Smooth muscle cell (in vitro differentiated cells): ENCODE measurements at regions not wholly inside any gene's neighbourhood (a gene's known extent, or its start where the extent isn't known, plus 50 kb on each side); places are given as distances from the start of the nearest gene placed in this dataset.

ENCODE experiments used
- DNase-seq: peaks from one replicate; lab custom pipeline; 2025; ENCODE audit not compliant: unreplicated experiment; lab: John Stamatoyannopoulos, UW
- H2AFZ ChIP-seq: fragments of 200-600 bp; sonication (generic); 2 replicates; pipeline ENCODE4 v1.6.0; 2016; ENCODE audit warnings: antibody characterized with exemption, low read depth, mild to moderate bottlenecking
- H3F3A ChIP-seq: fragments of 200-600 bp; sonication (generic); 2 replicates; pipeline ENCODE4 v1.6.0; 2017; ENCODE audit warnings: antibody characterized with exemption, low read depth
- H3K27ac ChIP-seq: fragments of 200-600 bp; sonication (generic); 2 replicates; pipeline ENCODE4 v1.5.1; 2016; ENCODE audit warnings: low read depth, mild to moderate bottlenecking
- H3K27me3 ChIP-seq: fragments of 200-600 bp; sonication (generic); 2 replicates; pipeline ENCODE4 v1.6.1; 2016; ENCODE audit warnings: low read depth, mild to moderate bottlenecking
- H3K36me3 ChIP-seq: fragments of 200-600 bp; sonication (generic); 2 replicates; pipeline ENCODE4 v1.5.1; 2016; ENCODE audit warnings: low read depth
- H3K4me1 ChIP-seq: fragments of 200-600 bp; sonication (generic); 2 replicates; pipeline ENCODE4 v1.5.1; 2016; ENCODE audit warnings: low read depth
- H3K4me2 ChIP-seq: fragments of 200-600 bp; sonication (generic); 2 replicates; pipeline ENCODE4 v1.6.0; 2016; ENCODE audit warnings: mild to moderate bottlenecking
- H3K4me3 ChIP-seq: fragments of 200-600 bp; sonication (generic); 2 replicates; pipeline ENCODE4 v1.5.1; 2016; ENCODE audit warnings: mild to moderate bottlenecking
- H3K79me2 ChIP-seq: fragments of 200-600 bp; sonication (generic); 2 replicates; pipeline ENCODE4 v1.6.0; 2016; ENCODE audit warnings: low read depth, mild to moderate bottlenecking
- H3K9ac ChIP-seq: fragments of 200-600 bp; sonication (generic); 2 replicates; pipeline ENCODE4 v1.6.0; 2016; ENCODE audit warnings: low read depth
- H3K9me3 ChIP-seq: fragments of 200-600 bp; sonication (generic); replicated peaks from 2 replicates; pipeline ENCODE4 v1.5.1; 2016; ENCODE audit warnings: low read depth
- H4K20me1 ChIP-seq: fragments of 200-600 bp; sonication (generic); 2 replicates; pipeline ENCODE4 v1.6.0; 2016; ENCODE audit warnings: low read depth
- WGBS: methylation state at CpG from one replicate; pipeline ENCODE4 v1.1.7; 2016; ENCODE audit warnings: low lambda C conversion rate; 5-methylcytosine and 5-hydroxymethylcytosine counted together
- TF ChIP-seq, protein P1 (sequence below): fragments of 200-600 bp; sonication (generic); IDR thresholded peaks from 2 replicates; pipeline ENCODE4 v1.5.1; 2017; ENCODE audit warnings: borderline replicate concordance, mild to moderate bottlenecking, antibody characterized with exemption; ENCODE audit not compliant: insufficient read depth, poor library complexity, severe bottlenecking

DNA sequence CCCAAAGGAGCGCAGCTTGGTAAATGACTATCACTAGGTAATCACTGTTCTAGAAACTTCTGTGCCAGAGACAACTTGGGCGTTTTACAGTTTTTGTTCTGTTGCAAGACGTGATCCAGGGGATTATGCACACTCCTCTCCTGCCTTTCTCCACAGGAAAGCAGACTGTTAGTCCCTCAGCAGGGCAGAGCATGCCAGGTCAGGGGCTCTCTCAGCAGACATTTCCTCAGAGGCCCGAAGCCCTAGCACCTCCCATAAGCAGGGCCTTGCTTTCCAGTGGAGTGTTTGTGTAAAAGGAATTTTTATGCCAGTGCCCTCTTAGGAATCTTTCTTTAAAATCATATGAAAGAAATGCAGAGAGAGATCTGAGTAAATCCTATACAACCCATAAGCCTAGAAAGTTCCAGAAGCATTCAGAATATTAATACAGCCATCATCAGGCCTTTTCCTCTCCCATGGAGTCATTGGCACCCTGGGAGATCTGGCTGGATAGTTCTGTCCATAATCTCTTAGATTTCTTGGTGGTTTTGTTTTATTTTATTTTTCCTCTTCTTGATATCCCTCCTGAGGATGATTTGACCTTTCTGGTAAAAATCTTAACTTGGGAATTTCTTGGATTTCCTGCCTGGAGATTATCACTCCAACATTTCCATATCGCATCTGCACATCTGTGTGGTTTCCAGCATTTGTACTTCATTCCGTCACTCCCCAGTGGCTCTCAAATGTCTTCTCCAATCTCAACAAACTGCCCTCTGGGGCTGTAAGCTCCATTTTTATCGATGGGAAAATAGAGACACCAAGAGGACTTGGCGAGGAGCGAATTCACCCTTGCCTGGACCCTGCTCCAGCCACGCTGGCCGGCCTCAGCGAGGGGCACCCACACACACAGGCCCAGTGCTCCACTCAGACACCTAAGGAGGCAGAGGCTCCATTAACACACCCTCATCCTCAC, 116.1 kb downstream of the PSMG1 start:
- TF ChIP-seq, protein P1, sequence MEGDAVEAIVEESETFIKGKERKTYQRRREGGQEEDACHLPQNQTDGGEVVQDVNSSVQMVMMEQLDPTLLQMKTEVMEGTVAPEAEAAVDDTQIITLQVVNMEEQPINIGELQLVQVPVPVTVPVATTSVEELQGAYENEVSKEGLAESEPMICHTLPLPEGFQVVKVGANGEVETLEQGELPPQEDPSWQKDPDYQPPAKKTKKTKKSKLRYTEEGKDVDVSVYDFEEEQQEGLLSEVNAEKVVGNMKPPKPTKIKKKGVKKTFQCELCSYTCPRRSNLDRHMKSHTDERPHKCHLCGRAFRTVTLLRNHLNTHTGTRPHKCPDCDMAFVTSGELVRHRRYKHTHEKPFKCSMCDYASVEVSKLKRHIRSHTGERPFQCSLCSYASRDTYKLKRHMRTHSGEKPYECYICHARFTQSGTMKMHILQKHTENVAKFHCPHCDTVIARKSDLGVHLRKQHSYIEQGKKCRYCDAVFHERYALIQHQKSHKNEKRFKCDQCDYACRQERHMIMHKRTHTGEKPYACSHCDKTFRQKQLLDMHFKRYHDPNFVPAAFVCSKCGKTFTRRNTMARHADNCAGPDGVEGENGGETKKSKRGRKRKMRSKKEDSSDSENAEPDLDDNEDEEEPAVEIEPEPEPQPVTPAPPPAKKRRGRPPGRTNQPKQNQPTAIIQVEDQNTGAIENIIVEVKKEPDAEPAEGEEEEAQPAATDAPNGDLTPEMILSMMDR: no peak
- Histone ChIP-seq H3K27ac (peak overlapping the region; percentile 55), H3K4me1 (no peaks in the 10 kb centered on the region), H4K20me1 (no peaks in the 10 kb centered on the region), H3K36me3 (no peaks in the 10 kb centered on the region), H3K79me2 (no peaks in the 10 kb centered on the region), H2AFZ (peak overlapping the region; percentile 63), H3K4me2 (peak overlapping the region; percentile 33), H3K9me3 (no peaks in the 10 kb centered on the region), H3F3A (peaks cover 6% of the 10 kb centered on the region), H3K4me3 (no peak overlapping the region), H3K9ac (no peak overlapping the region), H3K27me3 (no peaks in the 10 kb centered on the region)
- DNase-seq: no peak
- WGBS: 55% methylated on average over 12 of the region's 12 CpGs

DNA sequence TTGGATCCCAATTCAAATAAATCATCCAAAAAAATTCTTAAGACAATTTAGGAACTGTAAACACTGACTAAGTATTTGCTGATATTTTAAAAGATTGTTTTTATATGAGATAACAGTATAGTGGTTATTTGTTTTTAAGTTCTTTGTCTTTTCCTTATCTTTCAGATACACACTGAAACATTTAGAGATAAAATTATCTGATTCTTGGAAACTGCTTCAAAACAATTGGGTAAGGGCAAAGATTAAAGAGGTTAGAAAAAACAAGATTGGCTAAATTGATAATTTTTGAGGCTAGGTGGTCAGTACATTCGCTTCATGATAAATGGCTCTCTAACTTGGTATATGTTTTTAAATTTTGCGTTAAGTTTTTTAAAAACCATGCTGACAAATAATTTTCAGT, 117.3 kb downstream of the PSMG1 start:
- Histone ChIP-seq H3K9me3 (no peaks in the 10 kb centered on the region), H3K4me2 (no peak overlapping the region), H3F3A (peaks cover under 1% of the 10 kb centered on the region), H4K20me1 (no peaks in the 10 kb centered on the region), H3K79me2 (no peaks in the 10 kb centered on the region), H3K4me3 (no peak overlapping the region), H2AFZ (no peak overlapping the region), H3K9ac (no peak overlapping the region), H3K27me3 (no peaks in the 10 kb centered on the region), H3K4me1 (no peaks in the 10 kb centered on the region), H3K36me3 (no peaks in the 10 kb centered on the region), H3K27ac (peak overlapping the region; percentile 55)
- 93% methylated on average over 2 of the region's 2 CpGs for WGBS
- DNase-seq: no peak
- TF ChIP-seq, protein P1: no peak

DNA sequence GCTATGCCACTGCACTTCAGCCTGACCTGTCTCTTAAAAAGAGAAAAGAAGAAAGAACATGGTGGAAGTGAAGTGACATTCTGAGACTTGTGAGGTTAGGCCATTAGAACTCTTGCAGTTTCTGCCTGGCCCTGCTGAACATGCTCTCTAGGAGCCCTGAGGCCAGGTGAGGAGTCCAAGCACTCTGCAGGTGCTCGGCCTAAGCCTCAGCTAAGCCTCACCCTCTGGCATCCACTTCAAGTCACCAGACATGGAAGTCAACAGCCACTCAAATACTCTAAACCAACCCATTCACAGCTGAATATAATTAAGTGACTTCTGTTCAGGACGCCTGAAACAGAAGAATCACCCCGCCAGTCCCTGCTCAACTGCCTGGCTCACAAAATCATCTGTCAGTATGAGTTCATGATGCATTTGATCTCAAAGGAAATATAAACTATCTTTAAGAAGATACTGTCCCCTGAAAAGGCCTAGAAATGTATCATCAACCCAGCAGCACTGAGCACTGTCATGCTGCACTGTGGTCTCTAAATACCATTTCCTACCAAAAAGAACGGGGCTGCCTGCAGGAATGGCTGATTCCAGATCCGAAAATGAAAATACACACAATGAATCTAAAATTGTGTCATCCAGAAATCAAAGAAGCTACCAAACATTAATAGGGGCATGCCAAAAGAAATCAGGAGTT, 118.8 kb downstream of the PSMG1 start:
- H3K27me3 ChIP-seq: no peaks in the 10 kb centered on the region
- WGBS: 96% methylated on average over 5 of the region's 5 CpGs

More for the DNA sequence above, 118.8 kb downstream of the PSMG1 start:
- Histone ChIP-seq H4K20me1 (no peaks in the 10 kb centered on the region), H3K27ac (no peak overlapping the region), H2AFZ (no peak overlapping the region), H3K79me2 (no peaks in the 10 kb centered on the region), H3K36me3 (no peaks in the 10 kb centered on the region), H3K4me3 (no peak overlapping the region), H3K9me3 (no peaks in the 10 kb centered on the region), H3K9ac (no peak overlapping the region), H3K4me2 (no peak overlapping the region), H3K4me1 (no peaks in the 10 kb centered on the region), H3F3A (no peaks in the 10 kb centered on the region)
- TF ChIP-seq, protein P1: no peak
- DNase-seq: no peak
